ENCODE measurements at regions not wholly inside any gene's neighbourhood (a gene's known extent, or its start where the extent isn't known, plus 50 kb on each side); places are given as distances from the start of the nearest gene placed in this dataset.

GRCh38 chr22:47663615-47664605 is 901.5 kb downstream of the TBC1D22A start:
- H3K4me3 ChIP-seq (replicated peaks in 1 of 2; ENCODE audit: low read depth in 1 of 2, low read length in 2 of 2), result no peak overlapping the region
- ATAC-seq, result no peak
- no peaks in the 10 kb centered on the region for H3K4me1 ChIP-seq (ENCODE audit: control insufficient read depth in 1 of 2, insufficient read depth in 2 of 2, low read length in 2 of 2)
- ChIA-PET POLR2A (no interaction called here), CTCF (no interaction called here), RAD21 (ENCODE audit: low non-redundant PET in 1 of 2, low total read pairs in 2 of 2, uncharacterized antibody in 2 of 2, unreplicated experiment in 2 of 2) (no interaction called here)
- peaks cover 0 to 8% of the 10 kb centered on the region in 2 experiments; a peak in 2 of 4 replicates for H3K9me3 ChIP-seq (ENCODE audit: control insufficient read depth in 1 of 2, insufficient read depth in 1 of 2, low read depth in 1 of 2, low read length in 2 of 2)
- H2AFZ ChIP-seq (ENCODE audit: low read depth, low read length, poor library complexity, severe bottlenecking), result no peak overlapping the region
- DNase-seq (ENCODE audit: low read depth, low spot score), result no peak
- BruUV-seq (replicated peaks), result no TSS peak
- no peak for TF ChIP-seq SP1 (IDR thresholded peaks at IDR 0.05; ENCODE audit: low read depth)
- no peak for TF ChIP-seq ELF1 (IDR thresholded peaks at IDR 0.05; ENCODE audit: borderline replicate concordance, low read depth)
- no peak for TF ChIP-seq EZH2 (IDR thresholded peaks at IDR 0.05)
- no peak for TF ChIP-seq ZNF274 (IDR thresholded peaks at IDR 0.05; ENCODE audit: low read depth, low read length)
- TF ChIP-seq TCF7L2 (IDR thresholded peaks at IDR 0.05; ENCODE audit: borderline replicate concordance, extremely low read depth, insufficient read depth, insufficient read length), result no peak
- no peak for TF ChIP-seq REST (IDR thresholded peaks at IDR 0.05; ENCODE audit: low read depth)
- no peak for TF ChIP-seq ZFX (IDR thresholded peaks at IDR 0.05)
- no peak for TF ChIP-seq EGR1 (IDR thresholded peaks at IDR 0.05; ENCODE audit: low read depth)
- TF ChIP-seq, protein P1, sequence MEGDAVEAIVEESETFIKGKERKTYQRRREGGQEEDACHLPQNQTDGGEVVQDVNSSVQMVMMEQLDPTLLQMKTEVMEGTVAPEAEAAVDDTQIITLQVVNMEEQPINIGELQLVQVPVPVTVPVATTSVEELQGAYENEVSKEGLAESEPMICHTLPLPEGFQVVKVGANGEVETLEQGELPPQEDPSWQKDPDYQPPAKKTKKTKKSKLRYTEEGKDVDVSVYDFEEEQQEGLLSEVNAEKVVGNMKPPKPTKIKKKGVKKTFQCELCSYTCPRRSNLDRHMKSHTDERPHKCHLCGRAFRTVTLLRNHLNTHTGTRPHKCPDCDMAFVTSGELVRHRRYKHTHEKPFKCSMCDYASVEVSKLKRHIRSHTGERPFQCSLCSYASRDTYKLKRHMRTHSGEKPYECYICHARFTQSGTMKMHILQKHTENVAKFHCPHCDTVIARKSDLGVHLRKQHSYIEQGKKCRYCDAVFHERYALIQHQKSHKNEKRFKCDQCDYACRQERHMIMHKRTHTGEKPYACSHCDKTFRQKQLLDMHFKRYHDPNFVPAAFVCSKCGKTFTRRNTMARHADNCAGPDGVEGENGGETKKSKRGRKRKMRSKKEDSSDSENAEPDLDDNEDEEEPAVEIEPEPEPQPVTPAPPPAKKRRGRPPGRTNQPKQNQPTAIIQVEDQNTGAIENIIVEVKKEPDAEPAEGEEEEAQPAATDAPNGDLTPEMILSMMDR (IDR thresholded peaks at IDR 0.05 in 2 of 3, conservative IDR thresholded peaks at IDR 0.05 in 1 of 3; ENCODE audit: borderline replicate concordance in 1 of 3, insufficient read depth in 1 of 3, low read depth in 2 of 3, low read length in 2 of 3), result no peak
- TF ChIP-seq, protein P2, sequence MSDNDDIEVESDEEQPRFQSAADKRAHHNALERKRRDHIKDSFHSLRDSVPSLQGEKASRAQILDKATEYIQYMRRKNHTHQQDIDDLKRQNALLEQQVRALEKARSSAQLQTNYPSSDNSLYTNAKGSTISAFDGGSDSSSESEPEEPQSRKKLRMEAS (IDR thresholded peaks at IDR 0.05), result no peak
- no peak for TF ChIP-seq ZBTB33 (IDR thresholded peaks at IDR 0.05; ENCODE audit: extremely low read depth, insufficient replicate concordance, low read length)
- TF ChIP-seq POLR2AphosphoS5 (IDR thresholded peaks at IDR 0.05; ENCODE audit: low read depth, low read length), result no peak
- TF ChIP-seq YY1 (IDR thresholded peaks at IDR 0.05; ENCODE audit: extremely low read depth, insufficient replicate concordance, low read depth, low read length), result no peak
- no peaks in the 10 kb centered on the region for H4K20me1 ChIP-seq (ENCODE audit: insufficient read depth)
- no peak overlapping the region for H3K9ac ChIP-seq (ENCODE audit: low read length)
- H3K27me3 ChIP-seq (ENCODE audit: insufficient read depth, low read length), result no peaks in the 10 kb centered on the region
- intact Hi-C loops (cut with micrococcal nuclease), result no loop called here
- H3K9me2 ChIP-seq (ENCODE audit: insufficient read depth), result no peaks in the 10 kb centered on the region
- H3K4me2 ChIP-seq (ENCODE audit: low read length), result no peak overlapping the region
- H3K27ac ChIP-seq (ENCODE audit: low read depth, low read length), result no peak overlapping the region
- H3K36me3 ChIP-seq (ENCODE audit: control insufficient read depth in 1 of 2, insufficient read depth in 2 of 2, low read length in 2 of 2), result no peaks in the 10 kb centered on the region
- H3K79me2 ChIP-seq (ENCODE audit: insufficient read depth, low read length), result 0 out of 2 replicates have a peak, but pooled peaks cover 3% of the 10 kb centered on the region
